ENCODE measurements at regions not wholly inside any gene's neighbourhood (a gene's known extent, or its start where the extent isn't known, plus 50 kb on each side); places are given as distances from the start of the nearest gene placed in this dataset.
"Not testable (repeated sequence)": the region's sequence is repeated elsewhere in the genome, so short reads cannot be mapped to it uniquely, and the experiment has no call there.

GRCh38 chr3:86876504-86877181 lies 114.3 kb downstream of the VGLL3 start:
- not testable (repeated sequence) for TF ChIP-seq POLR2A, CTCF (IDR thresholded peaks at IDR 0.05)

Data from heart left ventricle (tissue), 13 donors.